ENCODE measurements at regions not wholly inside any gene's neighbourhood (a gene's known extent, or its start where the extent isn't known, plus 50 kb on each side); places are given as distances from the start of the nearest gene placed in this dataset.

- H3K9ac ChIP-seq (ENCODE audit: control insufficient read depth, extremely low read depth, insufficient read depth, low read length) = no peak overlapping the region
These were observed 55.4 kb upstream of the TLR3 start for GRCh38 chr4:186013419-186014186.

DNA sequence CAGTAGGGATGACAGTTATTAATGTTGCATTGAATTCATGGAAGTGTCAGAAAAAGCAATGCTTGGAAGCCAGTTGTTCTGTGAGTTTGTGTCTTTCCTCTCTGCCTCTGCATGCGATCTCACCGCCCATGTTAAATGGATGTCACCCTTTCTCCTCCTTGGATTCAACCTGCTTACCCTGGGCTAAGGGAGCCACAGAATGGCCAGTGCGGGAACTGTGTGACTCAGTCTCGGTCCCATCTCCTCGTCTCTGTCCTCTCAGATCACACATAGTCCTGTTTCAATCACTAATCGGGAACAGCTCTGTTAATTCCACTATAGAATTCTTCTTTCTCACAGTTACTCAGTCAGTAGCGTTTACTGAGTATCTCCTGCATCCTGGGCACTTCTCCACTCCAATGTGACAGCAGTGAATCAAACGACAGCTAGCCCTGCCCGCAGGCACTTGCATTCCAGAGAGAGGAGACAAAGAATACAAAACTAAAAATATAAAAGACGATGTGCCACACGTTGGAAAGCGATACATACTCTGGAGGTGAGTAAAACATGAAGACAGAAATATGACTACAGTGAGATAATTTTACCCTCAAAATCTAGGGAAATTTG lies 53.6 kb upstream of the TLR3 start:
- H3K4me1 ChIP-seq (ENCODE audit: control insufficient read depth, extremely low read depth, insufficient read depth, low read length) = no peaks in the 10 kb centered on the region
- H3K4me2 ChIP-seq (ENCODE audit: control insufficient read depth, extremely low read depth, insufficient read depth, low read depth, low read length) = no peak overlapping the region
- H3K79me2 ChIP-seq (ENCODE audit: control insufficient read depth, insufficient read depth, low read length) = no peaks in the 10 kb centered on the region
- H3K27me3 ChIP-seq (ENCODE audit: control insufficient read depth, extremely low read depth, insufficient read depth, low read length) = no peaks in the 10 kb centered on the region
- H3K9ac ChIP-seq (ENCODE audit: control insufficient read depth, extremely low read depth, insufficient read depth, low read length) = no peak overlapping the region
- H3K9me3 ChIP-seq (ENCODE audit: control insufficient read depth, low read depth, low read length) = no peaks in the 10 kb centered on the region
- H3K9me1 ChIP-seq (ENCODE audit: control insufficient read depth, extremely low read depth, insufficient read depth, low read length) = no peaks in the 10 kb centered on the region
- H4K20me1 ChIP-seq (ENCODE audit: control insufficient read depth, extremely low read depth, insufficient read depth, low read length) = no peaks in the 10 kb centered on the region
- H3K4me3 ChIP-seq (ENCODE audit: control insufficient read depth in 2 of 3, extremely low read depth in 1 of 3, insufficient read depth in 2 of 3, low read depth in 1 of 3, low read length in 3 of 3) = no peak overlapping the region
- no peaks in the 10 kb centered on the region for H3K36me3 ChIP-seq (ENCODE audit: control insufficient read depth in 2 of 2, extremely low read depth in 1 of 2, insufficient read depth in 2 of 2, low read length in 2 of 2)
- H2AFZ ChIP-seq (ENCODE audit: control insufficient read depth, low read length) = no peak overlapping the region
- no peak overlapping the region for H3K27ac ChIP-seq (ENCODE audit: control insufficient read depth, insufficient read depth, low read length)
- TF ChIP-seq, protein P1, sequence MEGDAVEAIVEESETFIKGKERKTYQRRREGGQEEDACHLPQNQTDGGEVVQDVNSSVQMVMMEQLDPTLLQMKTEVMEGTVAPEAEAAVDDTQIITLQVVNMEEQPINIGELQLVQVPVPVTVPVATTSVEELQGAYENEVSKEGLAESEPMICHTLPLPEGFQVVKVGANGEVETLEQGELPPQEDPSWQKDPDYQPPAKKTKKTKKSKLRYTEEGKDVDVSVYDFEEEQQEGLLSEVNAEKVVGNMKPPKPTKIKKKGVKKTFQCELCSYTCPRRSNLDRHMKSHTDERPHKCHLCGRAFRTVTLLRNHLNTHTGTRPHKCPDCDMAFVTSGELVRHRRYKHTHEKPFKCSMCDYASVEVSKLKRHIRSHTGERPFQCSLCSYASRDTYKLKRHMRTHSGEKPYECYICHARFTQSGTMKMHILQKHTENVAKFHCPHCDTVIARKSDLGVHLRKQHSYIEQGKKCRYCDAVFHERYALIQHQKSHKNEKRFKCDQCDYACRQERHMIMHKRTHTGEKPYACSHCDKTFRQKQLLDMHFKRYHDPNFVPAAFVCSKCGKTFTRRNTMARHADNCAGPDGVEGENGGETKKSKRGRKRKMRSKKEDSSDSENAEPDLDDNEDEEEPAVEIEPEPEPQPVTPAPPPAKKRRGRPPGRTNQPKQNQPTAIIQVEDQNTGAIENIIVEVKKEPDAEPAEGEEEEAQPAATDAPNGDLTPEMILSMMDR (optimal IDR thresholded peaks at IDR 0.05 in 1 of 3, IDR thresholded peaks at IDR 0.05 in 1 of 3, conservative IDR thresholded peaks at IDR 0.05 in 1 of 3; ENCODE audit: extremely low read depth in 1 of 3, insufficient read depth in 2 of 3, low read length in 3 of 3) = peak in 1 of 3 experiments; percentile 7
- TF ChIP-seq EZH2 (IDR thresholded peaks at IDR 0.05; ENCODE audit: low read length) = no peak
- FAIRE-seq = no peak
- no peak for DNase-seq (ENCODE audit: low read depth, low spot score)
- dilution Hi-C loops (cut with MboI; ENCODE audit: extremely low pct_ligation_motif_present, low sequenced_read_pairs) = loop anchor here (25.0 kb wide), 1 partner anchor 378 kb away; no protein-coding TSS in a partner anchor

More at GRCh38 chr4:186013419-186014186, 55.4 kb upstream of the TLR3 start:
- Histone ChIP-seq H3K9me3 (ENCODE audit: control insufficient read depth, low read depth, low read length) (no peaks in the 10 kb centered on the region), H3K27me3 (ENCODE audit: control insufficient read depth, extremely low read depth, insufficient read depth, low read length) (no peaks in the 10 kb centered on the region), H3K4me1 (ENCODE audit: control insufficient read depth, extremely low read depth, insufficient read depth, low read length) (no peaks in the 10 kb centered on the region), H2AFZ (ENCODE audit: control insufficient read depth, low read length) (no peak overlapping the region), H3K4me3 (ENCODE audit: control insufficient read depth in 2 of 3, extremely low read depth in 1 of 3, insufficient read depth in 2 of 3, low read depth in 1 of 3, low read length in 3 of 3) (no peak overlapping the region), H4K20me1 (ENCODE audit: control insufficient read depth, extremely low read depth, insufficient read depth, low read length) (no peaks in the 10 kb centered on the region), H3K79me2 (ENCODE audit: control insufficient read depth, insufficient read depth, low read length) (no peaks in the 10 kb centered on the region), H3K9me1 (ENCODE audit: control insufficient read depth, extremely low read depth, insufficient read depth, low read length) (no peaks in the 10 kb centered on the region), H3K4me2 (ENCODE audit: control insufficient read depth, extremely low read depth, insufficient read depth, low read depth, low read length) (no peak overlapping the region), H3K27ac (ENCODE audit: control insufficient read depth, insufficient read depth, low read length) (no peak overlapping the region), H3K36me3 (ENCODE audit: control insufficient read depth in 2 of 2, extremely low read depth in 1 of 2, insufficient read depth in 2 of 2, low read length in 2 of 2) (no peaks in the 10 kb centered on the region)
- dilution Hi-C loops (cut with MboI; ENCODE audit: extremely low pct_ligation_motif_present, low sequenced_read_pairs) = loop anchor here (25.0 kb wide), 1 partner anchor 376 kb away; no protein-coding TSS in a partner anchor
- no peak for FAIRE-seq
- TF ChIP-seq, protein P1 (optimal IDR thresholded peaks at IDR 0.05 in 1 of 3, IDR thresholded peaks at IDR 0.05 in 1 of 3, conservative IDR thresholded peaks at IDR 0.05 in 1 of 3; ENCODE audit: extremely low read depth in 1 of 3, insufficient read depth in 2 of 3, low read length in 3 of 3) = no peak
- no peak for TF ChIP-seq EZH2 (IDR thresholded peaks at IDR 0.05; ENCODE audit: low read length)
- no peak for DNase-seq (ENCODE audit: low read depth, low spot score)
